GM19468 (cell line): ENCODE measurements at regions not wholly inside any gene's neighbourhood (a gene's known extent, or its start where the extent isn't known, plus 50 kb on each side); places are given as distances from the start of the nearest gene placed in this dataset.

Experiments used
- ATAC-seq: cut with Tn5 transposase; IDR thresholded peaks from one replicate; pipeline ENCODE4 v1.9.1; 2021; ENCODE audit warnings: mild to moderate bottlenecking, moderate library complexity, moderate number of reproducible peaks; ENCODE audit not compliant: unreplicated experiment; ENCODE audit errors: extremely low read depth

- ATAC-seq = no peak
Measured at GRCh38 chr3:152050903-152051302, 177.5 kb downstream of the SUCNR1 start.

- ATAC-seq = no peak
Measured at GRCh38 chr3:152051501-152052404, 178.3 kb downstream of the SUCNR1 start.

- no peak for ATAC-seq
Measured at GRCh38 chr3:152053866-152054265, 180.4 kb downstream of the SUCNR1 start.

- ATAC-seq = no peak
Measured at GRCh38 chr3:152054315-152054714, 180.9 kb downstream of the SUCNR1 start.

- ATAC-seq = no peak
Measured at GRCh38 chr3:152056073-152056472, 182.6 kb downstream of the SUCNR1 start.

- ATAC-seq = no peak
Measured at GRCh38 chr3:152056481-152056880, 183.0 kb downstream of the SUCNR1 start.

GRCh38 chr3:152056987-152057386, 183.5 kb downstream of the SUCNR1 start:
- no peak for ATAC-seq

GRCh38 chr3:152058856-152059255, 185.4 kb downstream of the SUCNR1 start:
- ATAC-seq = no peak

GRCh38 chr3:152060701-152061100, 187.3 kb downstream of the SUCNR1 start:
- no peak for ATAC-seq

- ATAC-seq = no peak
Measured at GRCh38 chr3:152061296-152061695, 187.9 kb downstream of the SUCNR1 start.

GRCh38 chr3:152069871-152070270, 196.4 kb downstream of the SUCNR1 start:
- ATAC-seq = no peak

- ATAC-seq = no peak
Measured at GRCh38 chr3:152071315-152071714, 197.4 kb upstream of the MBNL1 start.

- no peak for ATAC-seq
Measured at GRCh38 chr3:152071924-152072323, 196.8 kb upstream of the MBNL1 start.

- no peak for ATAC-seq
Measured at GRCh38 chr3:152073267-152073666, 195.5 kb upstream of the MBNL1 start.

GRCh38 chr3:152076148-152076547, 192.6 kb upstream of the MBNL1 start:
- ATAC-seq = no peak

- no peak for ATAC-seq
Measured at GRCh38 chr3:152079980-152080379, 188.7 kb upstream of the MBNL1 start.

- ATAC-seq = no peak
Measured at GRCh38 chr3:152083135-152083534, 185.6 kb upstream of the MBNL1 start.

- no peak for ATAC-seq
Measured at GRCh38 chr3:152084441-152085158, 184.1 kb upstream of the MBNL1 start.

GRCh38 chr3:152087153-152087552, 181.6 kb upstream of the MBNL1 start:
- no peak for ATAC-seq

- no peak for ATAC-seq
Measured at GRCh38 chr3:152089528-152089927, 179.2 kb upstream of the MBNL1 start.

- ATAC-seq = no peak
Measured at GRCh38 chr3:152091725-152092124, 177.0 kb upstream of the MBNL1 start.
